ENCODE measurements at regions not wholly inside any gene's neighbourhood (a gene's known extent, or its start where the extent isn't known, plus 50 kb on each side); places are given as distances from the start of the nearest gene placed in this dataset.

DNA sequence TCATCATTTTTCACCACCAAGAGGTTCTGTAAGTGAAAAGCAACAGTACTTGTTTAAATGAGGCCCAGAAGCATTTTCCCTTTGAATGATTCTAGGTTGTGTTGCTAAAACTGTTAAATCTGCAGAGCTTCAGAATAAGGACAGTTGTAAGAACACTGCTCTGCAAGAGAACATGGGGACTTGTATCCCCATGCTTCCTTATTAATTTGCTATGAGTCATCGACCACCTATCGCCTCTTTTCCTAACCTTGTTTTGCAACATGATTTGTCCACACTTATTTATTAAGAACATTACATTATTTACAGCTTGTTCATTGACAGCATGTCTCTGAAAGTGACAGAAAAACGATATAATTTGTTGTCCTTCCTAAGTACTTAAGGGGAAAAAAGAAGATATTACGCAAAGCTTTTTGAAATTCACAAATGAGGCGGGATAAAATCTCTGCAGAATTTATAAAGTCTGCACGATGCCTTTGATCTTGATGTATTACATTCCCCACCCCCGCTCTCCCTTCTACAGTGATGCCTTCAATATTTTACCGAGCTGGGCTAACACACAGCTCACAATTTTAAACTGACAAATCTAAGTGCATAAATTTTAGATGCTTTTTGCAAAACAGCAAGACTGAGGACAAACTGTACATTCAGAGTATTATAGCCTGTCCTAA, 220.0 kb upstream of the SPTLC3 start:
- TF ChIP-seq, protein P1, sequence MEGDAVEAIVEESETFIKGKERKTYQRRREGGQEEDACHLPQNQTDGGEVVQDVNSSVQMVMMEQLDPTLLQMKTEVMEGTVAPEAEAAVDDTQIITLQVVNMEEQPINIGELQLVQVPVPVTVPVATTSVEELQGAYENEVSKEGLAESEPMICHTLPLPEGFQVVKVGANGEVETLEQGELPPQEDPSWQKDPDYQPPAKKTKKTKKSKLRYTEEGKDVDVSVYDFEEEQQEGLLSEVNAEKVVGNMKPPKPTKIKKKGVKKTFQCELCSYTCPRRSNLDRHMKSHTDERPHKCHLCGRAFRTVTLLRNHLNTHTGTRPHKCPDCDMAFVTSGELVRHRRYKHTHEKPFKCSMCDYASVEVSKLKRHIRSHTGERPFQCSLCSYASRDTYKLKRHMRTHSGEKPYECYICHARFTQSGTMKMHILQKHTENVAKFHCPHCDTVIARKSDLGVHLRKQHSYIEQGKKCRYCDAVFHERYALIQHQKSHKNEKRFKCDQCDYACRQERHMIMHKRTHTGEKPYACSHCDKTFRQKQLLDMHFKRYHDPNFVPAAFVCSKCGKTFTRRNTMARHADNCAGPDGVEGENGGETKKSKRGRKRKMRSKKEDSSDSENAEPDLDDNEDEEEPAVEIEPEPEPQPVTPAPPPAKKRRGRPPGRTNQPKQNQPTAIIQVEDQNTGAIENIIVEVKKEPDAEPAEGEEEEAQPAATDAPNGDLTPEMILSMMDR (IDR thresholded peaks at IDR 0.05; ENCODE audit: insufficient read depth, low read length): no peak
- TF ChIP-seq GABPA (IDR thresholded peaks at IDR 0.05; ENCODE audit: low read depth): no peak

All from HL-60 (cell line).